GM10266 (cell line): ENCODE measurements at regions not wholly inside any gene's neighbourhood (a gene's known extent, or its start where the extent isn't known, plus 50 kb on each side); places are given as distances from the start of the nearest gene placed in this dataset.

Experiments
- DNase-seq: peaks from one replicate; pipeline ENCODE4 v3.0.0; 2012; ENCODE audit errors: extremely low spot score
- TF ChIP-seq, protein P1 (sequence below): IDR thresholded peaks from 2 replicates; pipeline ENCODE4 v1.5.1; 2012; ENCODE audit warnings: mild to moderate bottlenecking, low read depth; ENCODE audit not compliant: control insufficient read depth, insufficient read depth; ENCODE audit errors: missing control alignments

DNA sequence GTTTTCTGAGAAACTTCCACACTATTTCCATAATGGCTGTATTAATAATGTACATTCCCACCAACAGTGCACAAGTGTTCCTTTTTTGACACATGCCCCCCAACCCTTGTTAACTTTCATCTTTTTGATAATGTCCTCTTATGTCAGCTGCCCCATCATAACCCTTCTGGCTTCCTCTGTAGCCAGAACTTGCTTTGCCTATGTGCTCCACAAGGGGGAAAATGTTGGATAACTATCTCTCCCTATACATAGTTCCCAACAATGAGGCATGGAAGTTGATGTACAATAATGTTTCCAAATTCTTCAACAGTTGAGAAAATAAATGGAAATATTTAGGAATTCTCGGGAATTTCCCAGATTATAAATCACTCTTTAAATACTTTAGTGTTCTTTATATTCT lies 142.9 kb downstream of the ASB9 start:
- TF ChIP-seq, protein P1, sequence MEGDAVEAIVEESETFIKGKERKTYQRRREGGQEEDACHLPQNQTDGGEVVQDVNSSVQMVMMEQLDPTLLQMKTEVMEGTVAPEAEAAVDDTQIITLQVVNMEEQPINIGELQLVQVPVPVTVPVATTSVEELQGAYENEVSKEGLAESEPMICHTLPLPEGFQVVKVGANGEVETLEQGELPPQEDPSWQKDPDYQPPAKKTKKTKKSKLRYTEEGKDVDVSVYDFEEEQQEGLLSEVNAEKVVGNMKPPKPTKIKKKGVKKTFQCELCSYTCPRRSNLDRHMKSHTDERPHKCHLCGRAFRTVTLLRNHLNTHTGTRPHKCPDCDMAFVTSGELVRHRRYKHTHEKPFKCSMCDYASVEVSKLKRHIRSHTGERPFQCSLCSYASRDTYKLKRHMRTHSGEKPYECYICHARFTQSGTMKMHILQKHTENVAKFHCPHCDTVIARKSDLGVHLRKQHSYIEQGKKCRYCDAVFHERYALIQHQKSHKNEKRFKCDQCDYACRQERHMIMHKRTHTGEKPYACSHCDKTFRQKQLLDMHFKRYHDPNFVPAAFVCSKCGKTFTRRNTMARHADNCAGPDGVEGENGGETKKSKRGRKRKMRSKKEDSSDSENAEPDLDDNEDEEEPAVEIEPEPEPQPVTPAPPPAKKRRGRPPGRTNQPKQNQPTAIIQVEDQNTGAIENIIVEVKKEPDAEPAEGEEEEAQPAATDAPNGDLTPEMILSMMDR, result no peak
- DNase-seq, result no peak

DNA sequence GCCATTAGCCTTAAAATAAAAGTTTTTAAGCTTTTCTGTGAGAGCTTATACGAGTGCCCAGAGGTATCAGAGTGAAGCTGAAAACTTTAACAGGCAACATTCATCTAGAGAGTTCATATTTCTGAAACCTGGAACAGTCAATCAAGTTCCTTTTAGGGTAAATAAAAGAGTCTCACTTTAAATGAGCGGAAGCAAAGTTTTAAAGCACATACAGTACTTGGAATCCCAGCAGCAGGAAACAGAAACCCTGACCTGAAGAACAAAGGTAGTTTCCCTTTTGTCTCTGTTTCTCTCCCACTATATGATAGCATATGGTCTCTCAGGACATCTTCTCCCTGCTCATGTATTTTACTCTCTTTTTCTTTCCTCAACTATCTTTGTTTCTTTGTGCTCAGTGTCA lies 153.0 kb downstream of the ASB9 start:
- DNase-seq, result no peak
- TF ChIP-seq, protein P1, result no peak

GRCh38 chrX:15114743-15115566 lies 154.9 kb downstream of the ASB9 start:
- TF ChIP-seq, protein P1, result no peak
- no peak for DNase-seq

GRCh38 chrX:15107367-15107988 lies 162.4 kb downstream of the ASB9 start:
- DNase-seq, result no peak
- TF ChIP-seq, protein P1, result no peak

DNA sequence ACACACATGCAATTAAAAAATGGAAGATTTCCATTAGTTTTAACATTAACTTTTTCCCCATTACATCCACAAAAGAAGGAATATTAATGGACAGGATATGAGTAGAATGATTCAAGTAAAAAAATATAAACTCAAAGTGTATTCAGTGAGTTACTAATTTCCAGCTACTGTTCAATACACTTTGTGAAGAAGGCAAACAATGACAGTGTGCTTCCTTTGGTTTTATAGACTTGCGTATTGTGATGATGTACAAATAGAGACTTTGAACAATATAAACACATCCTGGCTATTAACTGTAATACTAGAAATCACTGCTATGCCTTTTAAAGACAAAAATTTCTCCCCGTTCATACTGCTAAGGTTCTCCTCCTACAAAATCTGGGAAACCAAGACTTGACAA lies 171.4 kb downstream of the ASB9 start:
- TF ChIP-seq, protein P1, result no peak
- DNase-seq, result no peak

- DNase-seq, result no peak
- TF ChIP-seq, protein P1, result no peak
These were observed 182.1 kb downstream of the ASB9 start for GRCh38 chrX:15087747-15088146.

GRCh38 chrX:15073313-15073712 lies 196.6 kb downstream of the ASB9 start:
- no peak for DNase-seq
- TF ChIP-seq, protein P1, result no peak
